HG02571 (cell line): ENCODE measurements at regions not wholly inside any gene's neighbourhood (a gene's known extent, or its start where the extent isn't known, plus 50 kb on each side); places are given as distances from the start of the nearest gene placed in this dataset.
"Not testable (repeated sequence)": the region's sequence is repeated elsewhere in the genome, so short reads cannot be mapped to it uniquely, and the experiment has no call there.

Source experiments
- ATAC-seq: cut with Tn5 transposase; IDR thresholded peaks from one replicate; pipeline ENCODE4 v1.9.1; 2021; ENCODE audit warnings: mild to moderate bottlenecking, moderate library complexity; ENCODE audit not compliant: unreplicated experiment

DNA sequence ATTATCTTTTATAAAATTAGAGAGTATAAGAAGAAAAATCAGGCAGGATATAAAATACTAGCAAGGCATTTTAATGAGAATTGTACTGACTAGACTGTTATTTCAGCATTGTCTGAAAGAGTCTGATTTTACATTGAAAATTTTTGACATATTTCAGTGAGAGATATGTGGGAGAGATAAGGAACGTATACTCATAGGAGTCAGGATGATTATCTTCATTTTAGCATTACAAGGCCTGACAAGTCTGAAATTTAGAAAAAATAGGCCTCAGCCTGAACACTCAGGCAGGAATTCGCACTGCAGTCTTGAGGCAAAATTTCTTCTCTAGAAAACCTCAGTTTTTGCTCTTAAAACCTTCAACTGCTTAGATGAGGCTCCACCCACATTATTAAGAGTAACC, 386.0 kb downstream of the HGF start:
- ATAC-seq = no peak

DNA sequence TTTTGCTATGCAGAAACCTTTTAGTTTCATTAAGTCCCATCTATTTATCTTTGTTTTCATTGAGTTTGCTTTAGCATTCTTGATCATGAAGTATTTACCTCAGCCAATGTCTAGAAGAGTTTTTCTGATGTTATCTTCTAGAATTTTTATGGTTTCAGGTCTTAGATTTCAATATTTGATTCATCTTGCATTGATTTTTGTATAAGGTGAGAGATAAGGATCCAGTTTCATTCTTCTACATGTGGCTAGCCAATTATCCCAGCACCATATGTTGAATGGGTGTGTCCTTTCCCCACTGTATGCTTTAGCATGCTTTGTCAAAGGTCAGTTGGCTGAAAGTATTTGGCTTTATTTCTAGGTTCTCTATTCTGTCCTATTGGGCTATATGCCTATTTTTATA, 395.2 kb downstream of the HGF start:
- not testable (repeated sequence) for ATAC-seq

DNA sequence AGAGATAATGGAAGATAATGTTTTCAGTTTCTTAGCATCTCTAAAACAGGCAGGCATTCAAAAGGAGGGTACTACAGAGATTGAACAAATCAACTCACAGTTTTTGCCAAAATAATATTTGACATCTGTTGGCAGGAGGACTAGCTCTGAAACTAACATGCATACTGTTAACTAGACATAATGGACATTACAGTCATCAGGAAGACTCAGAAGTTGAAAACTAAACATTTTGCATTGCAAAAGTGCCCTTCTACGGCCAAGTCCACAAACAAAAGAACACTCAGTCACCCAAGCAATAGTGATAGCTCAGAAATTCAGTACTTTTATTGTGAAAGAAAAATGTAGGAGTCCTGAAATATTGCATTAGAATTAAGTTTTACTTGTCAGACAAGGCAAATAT, 399.0 kb downstream of the HGF start:
- no peak for ATAC-seq

DNA sequence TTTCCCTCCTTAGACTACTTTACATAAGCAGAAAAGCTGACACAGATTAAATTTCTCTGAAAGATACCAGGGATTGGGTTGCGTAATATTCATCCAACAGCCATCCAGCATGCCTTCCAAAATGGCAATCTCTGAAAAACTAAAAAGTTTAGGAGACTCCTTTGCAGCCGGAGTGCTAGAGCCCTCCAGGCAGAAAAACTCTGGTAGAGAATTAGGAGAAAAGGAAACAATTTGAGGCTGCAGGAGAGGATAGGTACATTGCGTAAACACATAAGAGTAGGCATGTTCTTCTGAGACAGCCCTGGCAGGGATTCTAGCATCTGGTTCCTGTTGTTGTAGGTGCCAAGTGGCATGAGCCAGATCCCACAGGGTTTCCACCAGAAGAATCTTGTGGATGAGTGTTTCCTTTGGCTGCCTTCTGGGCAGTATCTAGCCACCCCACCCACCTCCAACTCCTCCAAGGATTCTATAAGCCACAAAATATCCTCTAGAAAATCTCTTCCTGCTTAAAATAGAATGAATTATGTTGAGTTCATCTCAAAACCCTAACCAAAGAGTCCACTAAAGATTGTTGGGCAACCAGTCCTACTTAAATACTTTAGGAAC, 402.4 kb downstream of the HGF start:
- ATAC-seq = no peak

DNA sequence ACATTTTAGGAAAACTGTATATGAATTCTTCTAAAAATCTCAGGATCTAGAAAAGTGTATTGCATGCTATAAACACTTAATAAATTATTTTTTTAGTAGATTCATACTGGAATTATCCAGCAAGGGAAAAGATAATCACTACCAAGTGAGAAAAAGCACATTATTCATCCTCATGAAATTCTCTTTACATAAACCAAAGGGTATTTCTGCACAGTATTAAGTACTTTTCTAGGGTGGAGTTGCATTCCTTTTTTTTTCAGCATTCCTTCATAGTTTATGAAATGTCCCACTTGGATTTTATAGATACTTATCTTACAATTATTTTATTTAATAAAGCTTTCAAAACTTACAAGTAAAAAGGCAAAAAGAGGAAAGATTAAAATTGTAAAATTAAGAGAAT, 403.3 kb downstream of the HGF start:
- no peak for ATAC-seq

DNA sequence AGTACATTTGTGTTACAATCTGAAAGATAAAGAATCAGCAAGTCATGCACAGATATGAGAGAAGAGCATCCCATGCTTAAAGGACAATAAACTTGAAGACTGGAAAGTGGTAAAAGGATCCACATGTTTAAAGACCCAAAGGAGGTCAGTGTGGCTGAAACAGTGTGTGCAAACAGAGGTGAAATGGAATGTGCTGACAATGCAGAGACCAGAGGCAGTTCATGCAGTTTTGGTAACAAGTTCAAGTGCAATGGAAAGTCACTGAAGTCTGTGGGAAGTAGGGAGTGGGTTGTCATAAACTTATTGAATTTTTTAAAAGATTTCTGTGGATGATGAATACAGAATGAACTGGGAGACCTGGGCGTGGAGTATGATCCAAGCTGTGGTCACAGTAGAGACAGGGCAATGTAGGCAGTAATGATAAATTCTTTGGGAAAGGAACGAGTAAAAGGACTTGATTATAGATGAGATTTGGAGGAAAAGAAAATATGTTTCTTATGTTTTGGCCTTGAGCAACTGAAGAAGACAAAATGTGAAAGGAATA, 408.0 kb downstream of the HGF start:
- ATAC-seq = no peak

DNA sequence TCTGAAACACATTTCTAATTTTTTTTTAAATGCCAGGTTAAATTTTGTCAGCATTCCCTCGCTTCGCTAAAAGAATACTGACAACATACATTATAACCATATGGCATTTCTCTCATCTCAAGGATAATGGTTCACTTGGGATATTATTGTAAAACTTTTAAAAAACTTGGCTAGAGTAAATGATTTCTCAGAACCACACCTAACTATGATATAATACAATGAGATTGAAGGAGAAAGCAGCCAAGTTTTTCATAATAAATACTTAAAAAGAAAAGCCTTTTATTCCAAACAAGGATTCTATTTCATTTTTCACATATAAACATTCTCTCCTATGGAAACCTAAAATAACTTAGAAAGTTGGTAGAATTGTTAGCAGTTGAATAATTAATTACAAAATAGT, 413.9 kb downstream of the HGF start:
- no peak for ATAC-seq

DNA sequence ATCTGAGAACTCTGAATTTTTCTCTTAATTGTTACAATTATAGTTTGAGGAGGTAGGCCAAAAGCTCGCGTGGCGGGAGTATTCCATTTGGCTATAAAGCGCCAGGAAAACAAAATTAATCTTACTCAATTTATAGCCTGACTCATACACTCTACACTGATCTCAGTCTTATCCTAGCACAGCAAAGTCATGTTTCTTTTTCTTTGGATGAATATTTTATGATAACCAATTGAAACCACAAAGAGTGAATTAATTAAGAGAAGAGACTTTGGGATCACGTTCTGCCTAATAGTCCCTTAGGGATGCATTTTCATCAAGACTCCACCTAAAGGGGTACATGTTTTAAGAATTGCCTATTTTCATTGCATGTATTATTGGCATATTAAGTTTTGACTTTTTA, 420.8 kb downstream of the HGF start:
- no peak for ATAC-seq

DNA sequence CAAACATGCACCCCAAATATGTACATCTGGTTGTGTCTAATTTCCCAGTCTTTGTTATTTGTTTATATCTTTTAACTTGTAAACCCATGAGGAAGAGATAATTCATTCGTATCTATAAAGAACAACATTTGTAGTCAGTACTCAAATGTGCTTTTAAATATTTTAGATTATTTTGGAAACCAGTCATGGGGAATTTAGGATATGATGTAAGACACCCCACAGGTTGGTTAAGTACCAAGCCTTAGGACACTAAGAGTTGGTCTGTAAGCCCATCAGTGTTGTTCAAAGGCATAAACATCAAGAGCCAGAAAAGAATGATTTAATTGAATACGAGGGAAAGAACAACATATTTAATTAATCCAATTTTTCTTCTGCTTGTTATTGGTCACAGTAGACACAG, 421.1 kb upstream of the SEMA3C start:
- ATAC-seq = no peak

DNA sequence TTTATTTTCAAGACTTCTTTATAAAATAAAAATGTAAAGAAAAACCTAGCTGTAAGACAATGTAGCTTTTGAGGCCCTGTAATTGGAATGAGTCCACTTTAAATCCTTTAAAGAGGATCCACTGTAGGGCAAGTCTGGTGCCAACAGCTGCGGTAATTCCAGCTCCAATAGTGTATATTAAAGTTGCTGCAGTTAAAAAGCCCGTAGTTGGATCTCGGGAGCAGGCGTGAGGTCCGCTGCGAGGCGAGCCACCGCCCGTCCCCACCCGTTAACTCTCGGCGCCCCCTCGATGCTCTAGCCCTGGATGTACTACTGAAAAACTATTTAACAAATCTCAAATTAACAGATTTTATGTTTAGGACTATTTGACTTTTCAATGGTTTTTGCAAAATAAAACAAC, 414.7 kb upstream of the SEMA3C start:
- no peak for ATAC-seq

DNA sequence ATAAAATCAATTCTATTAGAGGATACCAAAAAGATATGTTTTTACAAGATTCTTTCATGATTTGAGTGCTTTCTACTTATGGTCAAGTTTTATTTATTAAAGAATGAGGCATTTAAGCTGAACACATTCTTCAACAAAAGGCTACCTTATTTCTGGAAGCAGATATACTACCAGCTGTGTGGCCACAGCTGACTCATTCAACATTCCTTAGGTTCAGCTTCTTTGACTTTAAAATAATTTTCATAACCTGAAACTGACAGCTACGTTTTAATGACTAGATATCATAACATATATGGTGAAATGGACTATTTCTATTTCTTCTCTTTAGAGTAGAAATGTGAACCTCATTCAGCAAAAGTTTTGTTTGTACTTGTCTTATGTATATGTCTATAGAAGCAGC, 414.2 kb upstream of the SEMA3C start:
- no peak for ATAC-seq

DNA sequence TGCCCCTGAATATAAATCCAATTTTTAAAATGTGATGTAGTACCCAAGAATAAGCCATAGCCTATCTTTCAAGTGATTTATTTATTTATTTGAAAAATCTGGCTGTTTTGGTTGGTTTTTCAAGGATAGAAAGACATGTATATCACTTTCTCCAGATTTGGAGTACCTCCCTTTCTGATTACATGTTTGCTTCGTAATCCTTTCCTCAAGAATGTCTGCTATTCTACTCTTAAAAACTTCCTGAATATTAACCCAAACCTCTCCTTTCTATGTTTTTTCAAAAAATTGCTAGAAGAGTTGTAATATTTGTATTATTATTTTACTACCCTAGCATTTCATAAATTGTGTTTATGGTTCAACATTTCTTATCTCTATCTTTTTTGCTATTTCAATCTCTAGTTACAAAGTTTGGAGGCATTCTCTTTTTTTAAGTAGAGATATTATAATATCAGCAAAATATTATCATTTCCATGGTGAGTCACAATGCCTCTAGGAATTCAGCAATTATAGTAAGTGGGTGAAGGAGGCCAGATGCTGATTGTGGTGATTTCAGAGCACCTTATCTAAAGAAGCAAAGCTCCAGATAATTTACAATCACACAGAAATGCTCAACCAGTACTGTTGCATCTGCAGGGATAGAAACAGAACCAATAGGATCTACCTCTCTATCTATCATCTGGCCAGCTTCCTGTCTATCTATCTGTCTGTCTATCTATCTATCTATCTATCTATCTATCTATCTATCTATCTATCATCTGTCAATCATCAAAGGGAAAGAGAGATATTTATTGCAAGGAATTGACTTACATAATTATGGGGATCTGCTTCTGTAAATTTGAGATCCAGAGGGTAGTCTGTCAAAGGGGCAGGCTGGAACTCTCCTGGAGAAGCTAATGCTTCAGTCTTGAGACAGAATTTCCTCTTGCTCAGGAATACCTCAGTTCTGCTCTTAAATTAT, 412.5 kb upstream of the SEMA3C start:
- no peak for ATAC-seq

DNA sequence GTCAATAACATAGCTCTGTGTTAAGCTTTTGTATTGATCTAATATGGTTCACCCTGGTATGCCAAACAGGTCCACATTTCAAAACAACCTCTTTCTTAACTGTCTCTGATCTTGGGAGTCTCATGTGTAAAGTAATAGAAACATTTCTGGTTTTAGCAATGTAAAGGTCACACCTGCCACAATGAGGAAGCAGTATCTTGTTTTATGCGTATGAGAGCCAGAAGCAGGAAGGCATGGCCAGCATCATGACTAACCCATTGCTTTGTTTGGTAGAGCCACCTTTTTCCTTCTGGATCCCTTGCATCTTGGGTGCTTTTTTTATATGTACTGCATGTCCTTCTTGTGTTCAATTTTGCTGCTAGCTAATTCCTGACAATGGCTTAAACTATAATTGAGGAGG, 411.3 kb upstream of the SEMA3C start:
- ATAC-seq = no peak

DNA sequence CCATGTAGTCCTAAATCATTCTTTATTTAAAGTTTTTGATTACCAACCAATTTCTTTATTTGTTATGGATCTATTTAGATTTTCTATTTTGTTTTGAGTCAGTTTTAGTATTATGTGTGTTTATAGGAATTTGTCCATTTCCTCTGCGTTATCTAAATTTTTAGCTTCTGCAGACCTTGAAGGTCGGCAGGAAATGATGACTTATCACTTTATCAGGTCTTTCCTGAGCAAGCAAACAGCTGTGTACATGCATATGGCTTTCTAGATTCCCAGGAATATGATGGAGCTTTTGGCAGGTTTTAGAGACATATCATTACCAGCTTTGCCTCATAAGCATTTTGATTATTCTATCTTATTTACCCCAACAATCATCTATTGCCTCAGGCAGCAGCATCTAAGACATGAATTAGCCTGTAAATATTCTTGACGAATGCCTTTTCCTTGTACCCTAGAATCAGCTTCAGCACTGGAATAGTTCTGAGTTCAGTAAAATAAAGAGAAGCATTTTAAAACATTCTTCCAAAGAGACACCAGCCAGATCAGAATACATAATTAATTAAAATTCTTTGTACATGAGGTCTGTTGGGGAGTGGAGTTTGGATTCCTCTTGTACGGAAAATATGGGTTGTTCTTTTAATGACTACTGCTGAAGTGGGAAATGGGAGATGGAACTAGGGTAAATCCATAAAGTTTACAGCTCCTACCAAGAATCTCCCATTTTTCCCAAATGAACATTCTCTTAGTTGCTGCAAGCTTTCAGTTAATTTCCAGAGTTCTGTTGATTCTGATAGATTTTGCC, 408.8 kb upstream of the SEMA3C start:
- ATAC-seq = no peak

DNA sequence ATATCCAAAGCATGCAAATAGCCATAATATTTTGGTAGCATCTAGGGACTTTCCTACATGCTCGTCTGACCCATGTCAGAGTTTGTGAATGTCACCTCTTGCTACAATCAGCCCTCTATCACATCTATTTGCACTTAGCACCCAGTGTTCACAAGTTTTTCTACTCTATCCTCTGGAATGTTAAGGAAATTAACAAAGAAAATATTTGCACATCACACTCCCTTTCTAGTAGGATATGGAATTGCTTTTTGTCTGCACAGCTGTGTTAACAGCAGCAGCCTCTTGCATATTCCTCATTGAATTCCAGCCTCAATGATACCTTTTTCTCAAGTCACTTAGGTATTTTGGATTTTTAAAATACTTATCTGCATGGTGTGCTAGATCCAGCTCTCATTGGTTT, 403.1 kb upstream of the SEMA3C start:
- ATAC-seq = no peak

DNA sequence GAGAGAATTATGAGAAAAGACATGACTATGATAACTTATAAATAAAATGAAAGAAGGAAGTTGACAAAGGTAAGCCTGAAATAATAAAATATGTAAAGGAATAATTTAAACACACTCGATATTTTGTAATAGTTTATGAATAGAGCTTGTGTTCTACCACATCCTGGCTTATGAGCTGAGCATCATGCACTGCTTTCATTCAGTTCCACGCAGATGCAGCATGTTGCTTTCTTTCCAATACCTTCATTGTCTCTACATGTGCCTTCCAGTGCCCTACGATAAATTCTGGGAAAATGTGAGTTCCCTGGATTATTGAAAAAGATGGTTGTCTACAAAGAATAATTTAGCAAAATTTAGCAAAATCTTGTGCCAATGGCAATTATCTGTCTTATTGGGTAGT, 398.9 kb upstream of the SEMA3C start:
- no peak for ATAC-seq

DNA sequence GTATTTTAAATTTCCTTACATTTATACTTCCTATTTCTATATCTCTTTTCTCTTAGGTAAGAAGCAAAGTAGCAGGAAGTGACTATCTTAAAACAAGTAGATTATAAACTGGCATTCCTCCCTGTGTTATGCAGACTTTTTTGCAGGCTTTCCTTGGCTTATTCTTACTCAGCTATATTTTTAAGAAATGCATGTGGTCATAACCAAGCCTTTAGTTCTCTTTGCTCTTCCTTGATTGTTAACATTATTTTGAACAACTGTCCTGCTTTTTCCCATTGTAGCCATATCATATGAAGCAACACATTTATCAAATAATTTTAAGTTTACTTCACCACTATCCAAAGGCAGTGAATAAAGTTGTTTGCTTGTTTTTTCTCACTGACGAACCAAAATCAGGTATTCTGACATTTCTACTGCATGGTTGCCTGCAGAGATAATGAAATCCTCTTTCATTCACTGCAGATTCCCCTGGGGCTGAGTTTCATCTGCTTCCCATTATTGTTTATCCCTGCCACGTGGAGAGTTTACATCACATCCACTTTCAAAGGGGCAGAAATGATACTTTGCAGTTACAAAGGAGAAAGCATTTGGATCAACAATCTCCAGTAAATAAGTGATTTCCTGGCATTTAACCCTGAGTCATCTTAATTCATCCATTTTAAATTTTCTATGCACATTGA, 389.9 kb upstream of the SEMA3C start:
- no peak for ATAC-seq

DNA sequence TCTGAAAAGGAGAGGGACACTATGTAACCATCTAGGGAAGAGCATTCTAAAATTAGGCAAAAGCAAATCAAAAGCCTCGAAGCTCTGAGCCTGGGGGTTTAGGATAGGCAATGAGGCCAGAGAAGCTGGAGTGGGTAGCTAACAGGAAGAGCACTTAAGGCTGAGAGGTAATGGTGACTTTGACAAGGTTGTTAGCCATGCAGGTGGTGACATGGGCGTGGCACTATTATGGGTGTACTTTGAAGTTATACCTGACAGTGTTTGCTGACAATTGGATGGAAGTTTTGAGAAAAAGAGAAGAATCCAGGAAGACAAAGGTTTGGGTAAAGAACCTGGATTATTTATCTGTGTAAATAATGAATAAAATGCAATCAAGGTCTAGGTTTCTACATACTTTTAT, 383.0 kb upstream of the SEMA3C start:
- ATAC-seq = no peak

DNA sequence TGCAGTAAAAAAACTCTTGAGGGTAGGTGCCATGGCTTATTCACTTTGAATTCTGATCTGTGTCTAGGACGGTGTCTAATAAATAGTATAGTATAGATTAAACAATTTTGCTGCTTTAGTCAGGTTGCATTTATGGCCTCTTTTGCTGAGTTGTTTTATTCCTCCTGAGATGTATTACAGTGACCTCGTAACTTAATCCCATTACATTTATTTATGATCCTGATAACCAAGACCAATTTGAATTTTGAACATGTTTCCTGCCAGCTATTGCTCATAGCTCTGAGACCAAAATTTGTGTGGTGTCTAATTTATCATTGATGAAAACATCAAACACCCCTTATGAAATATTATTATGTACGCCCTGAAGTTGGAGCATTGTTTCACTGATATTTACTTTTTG, 381.9 kb upstream of the SEMA3C start:
- no peak for ATAC-seq

DNA sequence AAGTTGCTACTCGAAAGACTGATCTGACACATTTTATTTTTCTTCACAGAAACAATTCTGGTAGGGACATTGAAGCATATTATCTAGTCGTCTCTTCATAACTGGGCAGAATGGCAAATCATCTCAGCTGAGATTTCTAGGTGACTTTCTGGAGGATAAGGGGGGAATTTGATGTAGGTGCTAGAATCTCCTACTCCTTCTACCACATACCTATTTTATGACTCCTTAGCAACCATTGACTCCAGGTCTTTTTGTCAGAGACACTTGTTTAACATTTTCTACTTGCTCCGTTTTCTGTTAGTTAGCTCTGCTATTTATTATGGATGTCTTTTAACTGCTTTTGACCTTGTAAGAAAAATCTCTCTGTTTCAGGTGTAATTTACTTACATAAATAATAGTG, 380.9 kb upstream of the SEMA3C start:
- no peak for ATAC-seq
